ENCODE measurements at regions not wholly inside any gene's neighbourhood (a gene's known extent, or its start where the extent isn't known, plus 50 kb on each side); places are given as distances from the start of the nearest gene placed in this dataset.

DNA sequence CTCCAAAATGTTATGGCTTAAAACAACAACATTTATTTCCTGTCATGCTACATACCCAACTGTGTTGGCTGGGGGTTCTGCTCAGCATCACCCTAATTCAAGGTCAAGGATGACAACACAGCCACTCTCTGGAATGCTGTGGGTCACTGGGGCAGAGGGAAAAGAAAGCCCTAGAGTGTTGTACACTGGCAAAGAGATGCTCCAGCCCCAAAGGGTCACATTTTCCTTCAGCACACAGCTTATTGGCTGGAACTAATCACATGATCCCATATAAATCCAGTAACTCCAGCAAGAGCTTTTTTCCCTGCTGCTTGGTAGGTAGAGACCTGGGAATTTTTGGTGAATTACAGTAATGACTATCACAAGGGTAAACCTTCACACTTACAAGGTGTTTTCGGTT lies 1041.4 kb downstream of the NTRK3 start:
- TF ChIP-seq POLR2AphosphoS5 (IDR thresholded peaks at IDR 0.05; ENCODE audit: borderline replicate concordance, low read depth, low read length) (no peak), EZH2 (IDR thresholded peaks at IDR 0.05) (no peak), FOXP2 (optimal IDR thresholded peaks at IDR 0.05; ENCODE audit: control extremely low read depth, extremely low read length, insufficient read depth) (no peak)
